GM18499 (cell line): ENCODE measurements at regions not wholly inside any gene's neighbourhood (a gene's known extent, or its start where the extent isn't known, plus 50 kb on each side); places are given as distances from the start of the nearest gene placed in this dataset.
A peak's percentile ranks its signal among the peaks of the same experiment; 100 is the strongest.
"Not testable (repeated sequence)": the region's sequence is repeated elsewhere in the genome, so short reads cannot be mapped to it uniquely, and the experiment has no call there.

Experiments
- ATAC-seq: cut with Tn5 transposase; IDR thresholded peaks from one replicate; pipeline ENCODE4 v1.9.1; 2021; ENCODE audit warnings: moderate number of reproducible peaks; ENCODE audit not compliant: insufficient read depth, unreplicated experiment

DNA sequence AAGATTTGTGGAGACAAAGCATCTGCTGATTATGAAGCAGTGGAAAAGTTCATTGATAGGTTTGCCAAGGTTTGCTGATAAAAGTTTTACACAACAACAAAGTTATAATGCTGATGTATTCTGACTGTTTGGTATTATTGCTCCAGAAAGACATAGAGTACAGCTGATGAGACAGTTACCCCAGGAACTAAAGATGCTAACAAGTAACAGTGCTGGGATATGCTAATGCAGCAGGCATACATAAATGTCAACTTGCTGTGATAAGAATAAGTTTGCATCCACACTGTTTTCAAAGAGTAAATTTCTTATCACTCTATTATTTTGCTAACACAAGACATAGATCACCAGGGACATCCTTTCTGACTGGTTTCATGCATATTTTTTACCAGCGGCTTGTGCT is 1221.3 kb upstream of the CELF4 start:
- no peak for ATAC-seq

GRCh38 chr18:38771620-38772019 is 1206.0 kb upstream of the CELF4 start:
- ATAC-seq, result not testable (repeated sequence)

DNA sequence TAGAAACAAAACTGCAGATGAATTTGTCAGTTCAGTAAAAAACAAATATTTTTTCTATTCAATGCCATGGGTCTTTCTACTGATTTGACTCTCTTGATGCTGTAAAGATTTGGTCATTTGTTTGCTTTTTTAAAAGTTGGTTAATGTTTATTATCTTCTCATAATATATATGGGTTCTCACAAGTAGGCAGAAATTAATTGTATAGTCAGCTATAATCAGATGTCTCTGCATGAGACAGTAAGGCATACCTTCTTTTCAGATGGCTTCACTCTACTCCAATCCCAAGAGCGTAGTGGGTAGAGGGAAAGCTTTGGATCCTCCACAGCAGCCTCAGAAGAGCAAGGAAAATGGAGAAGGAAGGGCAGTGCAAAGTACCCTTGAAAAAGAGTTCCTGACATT is 1202.9 kb upstream of the CELF4 start:
- ATAC-seq, result no peak

- no peak for ATAC-seq
Measured at GRCh38 chr18:38759457-38759856, 1193.9 kb upstream of the CELF4 start.

DNA sequence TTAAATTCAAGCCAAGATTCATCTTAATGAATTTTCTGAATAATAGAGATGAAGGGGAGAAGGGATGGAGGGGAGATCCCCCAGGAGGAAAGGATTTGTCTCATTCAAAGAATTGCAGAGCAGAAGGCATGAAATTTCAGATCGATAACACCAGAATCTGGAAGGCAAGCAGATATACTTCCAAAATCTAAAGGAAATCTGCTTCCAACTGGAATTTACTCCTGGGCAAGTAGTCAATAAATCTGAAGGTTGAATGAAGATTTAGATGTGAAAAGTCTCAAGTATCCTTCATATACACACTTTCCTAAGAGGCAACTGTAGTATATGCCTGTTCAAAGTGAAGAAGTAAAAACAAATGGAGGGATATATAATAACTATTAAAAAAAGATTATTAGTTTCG is 1190.8 kb upstream of the CELF4 start:
- no peak for ATAC-seq

DNA sequence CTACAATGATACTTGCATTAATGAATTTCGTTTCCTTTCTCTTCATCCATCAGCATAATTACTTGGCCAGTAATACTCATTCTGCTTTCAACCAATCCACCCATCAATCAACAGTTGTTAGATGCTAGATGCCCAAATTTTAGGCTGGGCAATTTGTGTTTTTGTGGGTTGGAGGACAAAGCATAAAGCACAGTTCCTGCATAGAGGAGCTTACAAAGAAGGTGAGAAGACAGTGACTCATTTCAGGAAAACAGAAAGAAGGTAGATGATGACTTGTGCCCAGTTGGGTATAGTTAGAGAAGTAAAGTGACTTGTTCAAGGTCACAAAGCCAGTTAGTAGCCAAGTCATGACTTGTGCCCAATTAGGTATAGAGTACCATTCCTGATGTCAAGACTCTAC is 1186.8 kb upstream of the CELF4 start:
- peak; percentile 46 for ATAC-seq

DNA sequence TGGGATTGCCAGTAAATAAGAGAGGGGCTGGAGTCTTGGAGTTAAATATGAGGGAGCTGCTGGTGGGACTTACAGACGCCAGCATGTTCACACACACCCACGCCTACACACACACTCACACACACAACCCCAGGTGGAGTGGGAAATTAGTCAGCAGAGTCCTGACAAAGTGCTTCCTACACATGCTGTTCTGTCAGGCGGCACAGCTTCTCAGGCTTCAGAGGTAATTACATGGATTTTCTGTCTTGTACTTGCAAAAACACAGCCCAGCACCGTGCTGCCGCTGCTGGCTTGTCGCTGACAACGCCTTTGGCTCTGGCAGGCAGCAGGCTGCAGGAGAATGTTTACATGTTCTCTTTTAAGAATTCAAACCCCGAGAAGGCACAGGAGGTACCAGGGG is 1186.3 kb upstream of the CELF4 start:
- peak; percentile 39 for ATAC-seq

- ATAC-seq, result no peak
Measured at GRCh38 chr18:38751211-38751610, 1185.6 kb upstream of the CELF4 start.

- ATAC-seq, result no peak
Measured at GRCh38 chr18:38750751-38751150, 1185.2 kb upstream of the CELF4 start.

GRCh38 chr18:38747153-38747552 is 1181.6 kb upstream of the CELF4 start:
- no peak for ATAC-seq

DNA sequence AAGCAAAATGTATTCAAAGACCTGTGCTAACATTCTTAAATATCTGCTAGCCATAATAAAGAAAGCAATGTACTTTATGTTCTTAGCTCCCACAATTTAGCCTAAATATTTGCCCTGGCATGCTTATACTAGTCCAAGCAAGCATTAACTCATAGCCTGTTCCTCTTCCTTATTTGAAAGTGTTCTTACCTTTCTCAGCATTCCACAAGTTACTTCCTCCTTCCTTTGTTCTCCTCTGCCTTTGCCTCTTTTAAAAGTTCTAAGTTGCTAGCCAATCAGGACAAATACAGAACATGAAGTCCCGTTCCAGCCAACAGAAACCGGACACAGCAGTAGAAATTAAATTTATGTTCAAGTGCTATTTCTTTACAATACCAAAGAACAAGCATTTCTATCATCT is 1154.6 kb upstream of the CELF4 start:
- ATAC-seq, result not testable (repeated sequence)

- ATAC-seq, result no peak
Measured at GRCh38 chr18:38718365-38718901, 1152.8 kb upstream of the CELF4 start.

DNA sequence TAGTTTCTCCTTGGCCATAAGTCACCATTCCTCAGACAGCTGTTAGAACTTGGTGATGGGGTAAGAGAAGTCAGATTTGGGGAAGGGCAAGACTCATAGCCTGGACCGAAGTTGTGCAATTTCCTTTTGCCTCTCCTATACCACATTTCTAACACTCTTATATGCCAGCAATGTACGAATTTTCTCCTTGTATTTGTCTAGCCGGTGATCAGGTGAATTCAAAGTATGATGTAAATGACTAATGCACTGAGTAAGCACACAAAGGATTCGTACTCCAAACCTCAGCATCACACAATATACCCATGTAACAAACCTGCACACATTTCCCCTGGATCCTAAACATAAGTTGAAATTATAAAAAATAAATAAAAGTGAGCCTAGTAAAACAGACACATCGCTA is 1143.5 kb upstream of the CELF4 start:
- no peak for ATAC-seq

DNA sequence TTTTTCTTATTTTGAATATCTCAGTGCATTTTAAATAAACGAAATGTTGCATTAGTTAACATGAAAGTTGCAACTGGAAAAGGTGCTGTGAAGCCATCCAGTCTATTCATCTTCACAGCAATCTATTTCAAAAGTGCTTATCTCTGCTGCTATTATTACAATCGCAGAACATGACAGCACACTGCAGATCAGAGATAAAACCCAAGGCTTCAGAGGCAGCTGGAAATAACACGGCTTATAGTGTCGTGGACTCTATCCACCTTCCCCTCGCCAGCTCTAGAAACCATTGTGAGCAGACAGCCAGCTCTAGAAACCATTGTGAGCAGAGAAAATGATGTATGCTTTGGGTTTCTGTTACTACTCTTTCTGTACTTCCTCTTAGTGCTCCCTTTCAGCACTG is 1140.8 kb upstream of the CELF4 start:
- no peak for ATAC-seq

GRCh38 chr18:38698088-38698487 is 1132.5 kb upstream of the CELF4 start:
- no peak for ATAC-seq

DNA sequence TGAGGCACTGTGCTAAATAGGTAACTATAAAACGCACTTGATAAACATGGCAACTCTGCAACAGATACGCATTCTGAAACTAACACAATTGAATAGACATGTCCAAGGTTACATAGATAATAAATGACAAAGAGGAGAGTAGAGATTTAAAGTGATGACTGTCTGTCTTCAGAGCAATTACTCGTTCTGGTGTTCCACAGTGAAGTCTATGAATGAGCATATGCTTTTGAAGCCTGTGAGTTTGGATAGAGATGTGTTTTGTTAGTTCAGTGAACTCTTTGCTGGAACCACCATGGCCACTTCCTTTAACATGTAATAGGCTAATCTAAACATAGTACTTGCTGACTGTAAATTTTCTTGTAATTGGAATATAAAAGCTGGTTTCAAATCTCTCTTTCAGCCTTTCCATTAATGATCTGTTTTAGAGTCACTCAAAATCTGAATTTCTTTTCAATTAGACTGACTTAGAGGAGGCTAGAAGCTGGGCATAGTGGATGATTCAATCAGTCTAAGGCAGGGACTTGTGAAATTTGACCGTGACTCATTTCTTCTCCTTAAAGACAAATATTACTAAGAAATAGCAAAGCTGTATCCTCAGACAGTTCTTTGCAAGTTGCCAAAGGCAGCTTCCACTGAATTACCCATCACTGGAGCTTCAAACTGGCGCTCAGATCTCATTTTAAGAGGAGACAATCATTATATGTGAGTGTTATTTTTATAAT is 1130.1 kb upstream of the CELF4 start:
- no peak for ATAC-seq

DNA sequence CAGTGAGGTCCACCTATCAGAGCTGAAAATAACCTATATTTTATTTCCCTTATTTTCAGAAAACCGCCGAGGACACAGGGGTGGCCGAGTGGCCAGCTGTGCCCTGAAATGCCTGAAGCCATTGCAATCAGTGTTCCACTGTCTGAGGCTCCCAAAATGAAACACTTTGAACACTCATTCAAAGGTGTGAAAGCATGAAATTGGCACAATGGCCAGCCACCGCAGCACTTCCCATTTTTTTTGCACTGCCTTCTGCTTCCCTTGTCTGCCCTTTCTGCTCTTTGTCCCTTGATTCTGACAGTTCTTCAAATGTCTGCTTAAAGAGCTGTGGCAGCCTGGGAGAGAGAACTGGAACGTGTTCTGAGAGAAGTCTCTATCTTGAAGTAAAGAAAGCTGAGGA is 1127.5 kb upstream of the CELF4 start:
- no peak for ATAC-seq

DNA sequence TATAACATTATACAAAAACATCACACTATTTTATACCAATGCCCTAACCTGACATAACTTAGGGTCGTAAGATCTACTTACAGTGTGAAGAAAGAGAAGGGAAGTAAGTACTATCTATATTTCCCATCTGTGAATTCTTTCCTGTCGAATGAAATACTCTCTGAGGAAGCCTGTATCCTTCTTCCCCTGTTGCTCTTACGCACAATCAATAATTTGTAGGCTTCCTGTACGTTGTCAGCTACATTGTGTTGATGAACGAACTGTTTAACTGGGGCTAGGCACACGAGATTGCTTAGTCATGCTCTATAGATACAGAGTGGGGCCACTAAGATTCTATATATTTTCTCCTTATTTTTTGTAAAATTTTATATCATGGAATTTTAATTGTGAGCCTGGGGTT is 1125.0 kb upstream of the CELF4 start:
- no peak for ATAC-seq

DNA sequence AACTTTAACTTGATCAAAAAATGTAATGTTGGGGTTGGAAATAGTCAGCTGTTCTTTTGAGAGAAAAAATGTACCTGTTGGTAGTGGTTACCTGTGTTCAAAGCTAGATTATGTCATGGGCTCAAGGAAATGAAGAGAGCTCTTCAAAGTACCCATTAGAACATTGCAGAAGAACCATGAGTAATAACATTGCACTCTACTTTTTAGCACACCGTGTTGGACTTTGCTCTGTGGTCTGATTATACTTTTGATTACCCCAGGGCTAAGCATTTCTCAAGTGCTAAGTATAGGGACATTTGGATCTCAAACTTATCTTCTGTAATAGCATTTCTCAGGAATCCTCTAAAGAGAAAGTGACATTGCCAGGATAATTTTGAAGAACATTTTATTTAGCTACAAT is 1122.8 kb upstream of the CELF4 start:
- no peak for ATAC-seq

DNA sequence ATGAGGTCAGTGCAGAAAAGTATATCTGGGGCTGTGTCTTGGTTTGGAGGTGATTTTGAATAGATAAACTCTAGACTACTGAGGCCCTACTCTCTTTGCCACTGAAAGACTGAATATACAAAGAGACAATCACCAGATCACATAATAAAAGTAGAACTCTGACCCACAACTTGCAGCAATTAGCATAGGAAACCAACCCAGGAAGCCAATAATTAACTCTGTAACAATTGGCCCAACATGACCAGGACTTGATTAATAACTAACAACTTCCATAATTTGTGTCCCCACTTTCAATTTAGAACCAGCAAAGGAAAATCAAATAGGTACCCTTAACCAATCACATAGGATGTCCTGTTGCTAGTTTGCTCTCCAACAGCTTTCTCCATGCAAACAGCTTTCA is 1104.9 kb upstream of the CELF4 start:
- ATAC-seq, result no peak

DNA sequence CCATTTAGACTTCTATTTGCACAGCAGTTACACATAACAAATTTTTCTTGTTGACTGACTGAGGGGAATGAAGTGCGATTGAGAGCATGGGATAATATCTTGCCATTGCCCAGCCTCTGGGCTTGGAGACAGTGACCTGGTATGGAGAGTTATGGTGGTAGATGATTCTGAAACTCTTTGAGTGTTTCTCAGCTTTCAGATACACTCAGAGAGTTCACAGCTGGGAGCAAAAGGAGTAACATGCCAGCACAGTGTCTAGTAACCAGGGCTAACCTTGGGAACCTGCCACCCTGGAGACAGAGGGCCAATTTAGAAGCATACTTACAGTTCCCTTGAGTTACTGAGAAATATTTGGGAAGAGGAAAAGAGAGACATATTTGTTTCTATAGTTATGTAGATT is 1099.3 kb upstream of the CELF4 start:
- no peak for ATAC-seq

GRCh38 chr18:38663682-38664081 is 1098.1 kb upstream of the CELF4 start:
- ATAC-seq, result no peak
